ENCODE measurements at regions not wholly inside any gene's neighbourhood (a gene's known extent, or its start where the extent isn't known, plus 50 kb on each side); places are given as distances from the start of the nearest gene placed in this dataset.

DNA sequence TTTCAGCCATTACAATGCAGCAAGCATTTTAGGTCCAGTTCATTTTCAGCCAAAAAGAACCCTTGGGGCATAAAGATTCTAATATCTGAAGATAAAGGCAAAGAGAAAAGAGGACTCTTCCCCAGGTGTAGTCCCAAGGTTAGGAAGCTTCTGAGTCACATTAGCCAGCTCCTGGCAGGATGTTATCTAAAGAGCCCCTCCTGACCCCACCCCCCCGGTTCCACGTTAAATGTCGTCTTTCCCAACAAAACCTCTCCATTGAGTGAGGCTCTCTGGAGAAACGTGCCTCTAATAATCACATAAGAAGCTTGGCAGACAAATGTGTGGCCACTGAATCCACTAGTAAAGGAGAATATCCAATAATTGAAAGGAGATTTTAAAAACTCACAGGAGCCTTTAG is 267.7 kb downstream of the GALC start:
- TF ChIP-seq CTCF (IDR thresholded peaks at IDR 0.05) (no peak), POLR2A (IDR thresholded peaks at IDR 0.05) (no peak)

All from thyroid gland (tissue), 4 donors.